GM12892 (cell line): ENCODE measurements at regions not wholly inside any gene's neighbourhood (a gene's known extent, or its start where the extent isn't known, plus 50 kb on each side); places are given as distances from the start of the nearest gene placed in this dataset.

ENCODE experiments used
- DNase-seq: peaks from one replicate; pipeline ENCODE4 v3.0.0; 2011; ENCODE audit not compliant: insufficient read length
- FAIRE-seq: peaks from 2 replicates; lab custom pipeline; 2011; peaks lifted over from hg19 to GRCh38; lab: Jason Lieb, UNC
- POLR2A ChIP-seq: IDR thresholded peaks from 2 replicates; pipeline ENCODE4 v1.6.1; 2011; ENCODE audit warnings: low read depth, low read length, control low read depth
- POLR2AphosphoS5 ChIP-seq: IDR thresholded peaks from 2 replicates; pipeline ENCODE4 v1.6.1; 2011; ENCODE audit warnings: low read depth, low read length, control low read depth
- TAF1 ChIP-seq: IDR thresholded peaks from 2 replicates; pipeline ENCODE4 v1.6.1; 2011; ENCODE audit warnings: low read depth, mild to moderate bottlenecking, control low read depth, low read length, borderline replicate concordance

DNA sequence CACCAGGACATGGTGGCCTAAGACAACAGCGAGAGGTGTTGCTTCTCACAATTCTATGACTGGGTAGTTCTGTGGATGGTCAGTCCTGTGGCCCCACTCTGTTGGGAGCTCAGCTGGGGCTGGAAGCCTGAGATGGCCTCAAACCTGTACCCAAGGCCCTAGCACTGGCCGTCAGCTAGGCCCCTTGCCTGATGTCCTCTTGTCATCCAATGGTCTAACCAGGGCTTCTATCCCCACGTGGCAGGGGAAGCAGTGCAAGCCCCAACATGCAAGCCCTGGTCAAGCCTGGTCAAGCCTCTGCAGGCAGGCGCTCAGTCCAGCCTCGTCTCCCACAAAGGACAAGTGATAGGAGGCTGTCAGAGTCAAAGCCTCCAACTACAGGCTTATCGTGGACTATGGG is 196.5 kb upstream of the CST7 start:
- DNase-seq = no peak
- TF ChIP-seq POLR2A (no peak), TAF1 (no peak), POLR2AphosphoS5 (no peak)
- no peak for FAIRE-seq

DNA sequence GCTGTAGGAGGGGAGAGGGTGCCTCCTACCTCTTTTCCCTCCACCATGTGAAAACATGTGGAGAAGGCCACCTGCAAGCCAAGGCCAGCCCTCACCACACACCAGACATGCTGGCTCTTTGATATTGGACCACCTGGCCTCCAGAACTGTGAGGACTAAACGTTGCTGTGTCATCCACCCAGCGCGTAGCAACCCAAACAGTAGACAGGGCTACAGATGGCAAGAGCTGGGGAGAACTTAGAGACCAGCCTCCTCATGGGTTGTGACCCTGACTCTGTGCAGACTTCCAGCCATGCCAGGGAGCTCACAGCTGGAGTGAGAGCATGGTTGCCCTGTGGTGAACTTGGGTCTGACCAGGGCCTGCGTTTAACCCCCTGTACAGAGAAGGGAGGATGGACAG is 195.9 kb upstream of the CST7 start:
- DNase-seq (no peak), FAIRE-seq (no peak)
- TF ChIP-seq TAF1 (no peak), POLR2AphosphoS5 (no peak), POLR2A (no peak)

DNA sequence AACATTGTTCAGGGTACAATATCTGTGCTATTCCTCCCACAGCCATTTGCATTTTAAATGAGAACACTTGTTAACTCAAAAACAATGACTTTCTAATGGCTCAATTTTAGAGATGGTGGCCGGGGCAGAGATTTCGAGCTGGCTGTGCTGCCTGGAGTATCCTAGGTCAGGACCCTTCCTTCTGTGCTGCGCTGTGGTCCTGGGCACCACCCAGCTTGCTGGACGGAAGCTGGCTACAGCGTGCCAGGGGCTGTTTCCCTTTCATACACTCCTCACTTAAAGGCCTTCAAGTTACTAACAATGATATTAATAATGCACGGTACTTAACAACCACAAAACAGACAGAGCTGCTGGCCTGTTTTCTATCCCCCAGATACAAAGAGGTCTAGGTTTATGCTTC is 194.4 kb upstream of the CST7 start:
- no peak for TF ChIP-seq POLR2A
- no peak for TF ChIP-seq TAF1
- no peak for FAIRE-seq
- no peak for DNase-seq

DNA sequence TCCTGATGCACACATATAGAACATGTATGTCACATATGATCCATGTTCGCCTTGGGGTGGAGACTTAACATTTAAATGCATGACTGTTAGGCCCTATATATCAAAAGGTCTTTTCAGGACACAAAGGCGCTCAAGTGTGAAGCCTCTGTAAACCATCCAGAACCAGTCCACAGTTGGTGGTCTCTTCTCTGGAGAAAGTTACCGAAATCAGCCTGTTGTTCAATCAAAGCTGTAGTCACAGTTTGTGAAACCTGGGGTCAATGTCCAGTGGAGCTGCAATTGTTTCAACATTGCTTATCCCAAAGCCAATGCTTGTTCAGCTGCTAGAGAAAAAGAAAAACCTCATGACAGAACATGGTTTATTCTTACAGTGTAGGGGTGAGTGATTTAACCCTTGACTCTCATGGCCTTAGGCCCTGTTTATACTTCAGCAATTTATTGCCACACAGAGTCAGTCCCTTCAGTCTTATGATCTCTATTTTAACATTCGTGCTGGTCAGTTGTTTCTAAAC is 193.6 kb upstream of the CST7 start:
- FAIRE-seq (no peak), DNase-seq (no peak)
- TF ChIP-seq POLR2A = no peak
- TF ChIP-seq TAF1 = no peak
- no peak for TF ChIP-seq POLR2AphosphoS5

DNA sequence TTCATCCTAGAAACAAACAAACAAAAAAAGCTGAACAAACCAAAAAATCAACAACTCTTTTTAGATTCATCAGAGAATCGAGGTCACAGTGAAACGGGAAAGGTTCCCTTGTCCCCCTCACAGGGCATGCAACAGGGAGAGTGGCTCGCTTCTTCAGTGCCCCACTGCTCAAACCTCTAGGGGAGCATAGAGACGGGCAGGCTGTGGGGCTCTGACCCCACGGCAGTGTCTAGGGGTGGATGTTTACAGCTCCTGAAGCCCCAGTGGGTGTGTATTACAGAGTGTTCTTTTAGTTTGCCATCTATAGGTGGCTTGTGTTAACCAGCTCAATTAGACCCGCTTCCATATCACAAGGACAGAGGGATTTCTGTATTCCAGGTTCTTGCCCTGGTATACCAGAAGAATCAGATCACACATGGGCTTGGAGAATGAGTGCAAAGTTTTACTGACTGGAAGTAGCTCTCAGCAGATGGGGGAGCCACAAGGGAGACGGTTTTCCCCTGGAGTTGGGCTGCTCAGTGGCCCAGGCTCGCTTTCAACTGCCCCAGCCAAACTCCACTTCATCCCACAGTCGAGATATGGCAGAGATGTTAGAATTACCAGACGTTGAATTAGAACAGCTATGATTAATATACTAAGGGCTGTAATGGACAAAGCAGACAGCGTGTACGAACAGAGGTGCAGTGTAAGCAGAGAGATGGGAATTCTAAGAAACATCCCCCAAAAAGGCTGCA is 192.6 kb upstream of the CST7 start:
- no peak for FAIRE-seq
- no peak for TF ChIP-seq POLR2AphosphoS5
- no peak for DNase-seq

DNA sequence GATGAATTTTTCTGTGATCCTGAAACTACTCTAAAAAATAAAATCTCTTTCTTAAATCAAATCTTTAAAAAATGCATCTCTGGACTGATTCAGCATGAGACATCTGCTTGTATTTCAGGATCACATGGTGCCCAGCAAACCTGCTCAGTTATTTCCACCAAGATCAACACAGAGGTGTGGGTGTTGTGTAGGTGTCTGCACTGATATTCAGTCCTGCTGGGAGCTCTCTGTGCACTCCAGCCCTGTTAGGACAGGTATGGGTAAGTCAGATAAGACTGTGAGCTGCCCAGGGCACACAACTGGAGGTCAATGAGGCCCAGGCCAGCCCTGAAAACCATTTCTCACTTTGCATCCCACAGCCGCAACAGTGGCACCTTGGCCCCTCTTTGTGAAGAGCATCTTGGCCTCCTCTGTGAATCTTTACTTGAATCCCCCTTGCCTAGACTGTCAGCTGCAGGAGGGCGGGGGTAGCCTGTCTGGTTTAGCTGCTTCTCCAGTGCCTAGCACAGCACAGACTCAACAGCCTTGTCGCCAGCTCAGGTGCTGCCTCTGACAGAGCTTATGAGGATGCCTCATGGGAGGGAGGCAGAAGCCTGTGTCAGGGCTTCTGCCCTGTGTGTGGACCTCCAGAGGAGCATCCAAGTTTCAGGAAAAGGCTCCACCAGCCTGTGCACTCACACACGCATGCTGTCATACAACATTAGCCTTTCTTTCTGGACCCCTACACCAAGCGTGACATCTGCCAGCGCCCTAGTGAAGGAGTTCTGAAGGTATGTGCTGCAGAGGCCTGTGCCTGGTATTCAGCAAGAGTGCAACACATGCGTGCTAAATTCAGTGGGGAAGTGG is 187.6 kb upstream of the CST7 start:
- FAIRE-seq = no peak
- TF ChIP-seq POLR2AphosphoS5 = no peak
- no peak for TF ChIP-seq TAF1
- TF ChIP-seq POLR2A = no peak

DNA sequence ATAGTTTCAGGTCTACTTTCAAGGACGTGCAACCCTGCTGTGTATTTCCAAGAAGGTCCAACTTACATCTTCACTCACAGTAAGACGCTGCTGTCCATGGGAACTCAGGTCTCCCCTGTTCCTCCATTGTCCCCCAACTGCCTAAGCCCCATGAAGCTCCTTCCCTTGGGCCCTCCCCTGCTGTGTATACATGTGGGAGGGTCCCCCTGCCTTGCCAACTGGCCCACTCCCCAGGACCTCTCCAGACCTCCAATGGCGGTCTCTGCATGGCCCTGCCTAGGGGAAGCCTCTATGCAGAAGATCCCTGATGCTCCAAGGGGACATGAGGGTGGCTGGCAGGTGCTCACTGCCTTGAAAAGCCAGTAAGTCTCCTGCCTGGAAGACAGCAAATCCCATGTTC is 186.7 kb upstream of the CST7 start:
- DNase-seq = no peak
- TF ChIP-seq TAF1 = no peak
- FAIRE-seq = no peak

More for the DNA sequence above, 187.6 kb upstream of the CST7 start:
- no peak for DNase-seq

DNA sequence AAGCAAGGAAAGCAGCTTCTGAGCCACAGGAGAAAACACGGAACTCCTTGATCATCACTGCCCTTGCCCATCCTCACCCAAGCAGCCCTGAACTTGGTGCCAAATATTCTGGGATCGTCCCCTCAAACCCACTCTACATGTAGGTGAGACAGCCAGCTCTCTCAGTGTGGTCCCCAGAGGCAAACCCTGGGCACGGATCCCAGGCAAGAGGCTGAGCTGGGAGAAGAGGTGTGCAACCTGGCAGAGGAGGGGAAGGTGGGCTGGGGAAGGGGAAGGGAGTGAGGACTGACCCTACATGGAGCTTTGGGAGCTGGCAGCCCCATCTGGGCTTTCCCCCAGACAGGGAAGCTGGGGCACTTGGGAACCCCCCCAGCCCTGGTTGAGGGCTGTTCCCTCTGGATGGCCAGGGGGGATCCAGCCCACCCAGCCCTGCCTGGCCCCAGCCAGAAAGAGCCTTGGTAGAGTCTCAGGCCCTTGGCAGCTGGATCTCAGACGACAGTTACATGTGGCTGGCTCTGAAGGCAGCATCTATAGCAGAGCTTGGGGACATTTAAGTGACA is 186.2 kb upstream of the CST7 start:
- FAIRE-seq = no peak
- DNase-seq = no peak
- no peak for TF ChIP-seq POLR2AphosphoS5
- TF ChIP-seq TAF1 = no peak
- no peak for TF ChIP-seq POLR2A

DNA sequence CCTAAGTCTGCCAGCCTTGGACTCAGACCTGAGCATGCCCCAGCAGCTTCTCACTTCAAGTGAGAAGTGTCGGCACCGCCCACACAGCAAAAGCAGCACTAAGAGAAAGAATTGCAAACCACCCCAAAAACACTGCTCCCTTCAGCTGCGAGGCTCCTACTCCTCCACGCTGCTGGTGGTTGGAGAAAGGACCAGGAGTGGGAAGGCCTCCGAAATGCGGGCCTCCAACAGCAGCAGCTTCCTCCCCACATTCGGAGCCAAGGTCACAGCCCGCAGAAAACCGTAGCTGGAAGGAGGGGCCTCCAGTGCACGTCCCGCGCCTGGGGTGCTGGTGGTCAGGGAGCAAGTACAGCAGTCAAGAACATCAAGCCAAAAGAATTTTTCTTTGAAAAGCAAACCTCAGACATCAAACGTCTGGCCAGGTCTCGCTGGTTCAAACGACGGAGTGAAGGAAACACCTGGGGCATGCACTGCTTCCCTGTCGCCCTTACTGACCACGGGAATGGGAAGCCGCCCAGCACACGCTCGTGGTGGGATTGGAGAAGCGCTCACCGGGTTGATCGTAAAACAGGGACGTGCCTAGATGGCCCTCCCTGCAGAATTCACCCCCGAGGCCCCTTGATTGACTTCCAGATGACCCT is 185.6 kb upstream of the CST7 start:
- no peak for TF ChIP-seq TAF1
- no peak for TF ChIP-seq POLR2AphosphoS5
- no peak for TF ChIP-seq POLR2A
- DNase-seq (no peak), FAIRE-seq (no peak)

DNA sequence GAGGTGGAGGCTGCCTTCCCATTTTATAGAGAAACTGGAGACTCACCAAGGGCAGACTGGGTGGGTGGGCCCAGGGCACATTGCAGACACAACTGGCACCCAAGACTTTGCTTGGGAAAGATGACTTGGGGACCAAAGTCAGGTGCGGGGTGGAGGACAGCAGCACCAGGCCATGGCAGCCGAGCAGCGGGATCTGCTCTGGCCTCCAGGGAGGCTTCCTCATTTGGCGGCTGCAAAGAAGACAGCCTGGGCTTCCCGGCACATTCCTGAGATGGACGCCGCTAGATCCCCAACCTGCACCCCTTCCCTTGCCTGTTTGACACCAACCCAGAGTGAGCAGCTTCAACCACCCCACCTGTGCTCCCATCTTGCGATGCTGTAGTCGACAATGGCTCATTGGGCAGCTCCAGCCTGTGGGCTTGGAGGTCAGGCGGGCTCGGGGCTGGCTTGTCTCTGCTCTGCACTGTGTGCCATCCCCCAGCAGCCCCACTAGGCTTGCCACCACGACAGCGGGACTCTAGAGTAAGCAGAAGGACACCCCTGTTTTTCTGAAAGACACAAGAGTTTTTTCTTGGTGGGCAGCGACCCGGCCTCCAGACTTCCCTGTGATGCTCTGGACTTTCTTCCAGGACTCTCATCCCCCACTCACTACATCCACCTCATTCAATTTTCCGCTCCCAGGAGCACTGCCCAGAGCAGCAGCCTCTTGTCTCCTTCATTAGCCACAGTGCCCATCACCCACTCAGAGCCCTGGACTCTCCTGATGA is 184.9 kb upstream of the CST7 start:
- DNase-seq (no peak), FAIRE-seq (no peak)
- TF ChIP-seq TAF1 (no peak), POLR2A (no peak), POLR2AphosphoS5 (no peak)

DNA sequence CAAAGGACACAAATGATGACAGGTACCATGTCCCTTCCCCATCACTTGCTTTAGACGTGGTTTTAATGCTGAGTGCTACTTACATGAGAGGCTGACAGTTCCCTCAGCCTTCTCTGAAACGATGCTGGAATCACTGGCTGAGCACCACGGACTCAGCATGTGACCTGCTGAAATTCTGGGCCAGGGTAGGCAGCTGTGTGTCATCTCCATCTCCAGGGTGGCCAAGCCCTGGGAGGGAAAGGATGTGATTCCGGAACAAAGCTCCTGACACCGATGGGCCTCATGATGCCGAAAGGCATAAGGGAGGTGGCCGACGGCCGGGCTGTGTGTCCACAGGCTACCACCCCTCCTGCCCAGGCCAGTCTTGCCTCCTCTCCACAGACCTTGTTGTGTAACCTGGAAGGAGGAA is 184.3 kb upstream of the CST7 start:
- no peak for DNase-seq
- no peak for FAIRE-seq
- no peak for TF ChIP-seq POLR2A
- no peak for TF ChIP-seq POLR2AphosphoS5
- TF ChIP-seq TAF1 = no peak
